Activated CD4-positive, alpha-beta T cell treated with anti-CD3 and anti-CD28 coated beads for 4 hours (primary cell): ENCODE measurements at regions not wholly inside any gene's neighbourhood (a gene's known extent, or its start where the extent isn't known, plus 50 kb on each side); places are given as distances from the start of the nearest gene placed in this dataset.

Experiments
- DNase-seq, 2 donors: peaks; one replicate each; pipeline ENCODE4 v3.0.0-alpha.2; 2020

DNA sequence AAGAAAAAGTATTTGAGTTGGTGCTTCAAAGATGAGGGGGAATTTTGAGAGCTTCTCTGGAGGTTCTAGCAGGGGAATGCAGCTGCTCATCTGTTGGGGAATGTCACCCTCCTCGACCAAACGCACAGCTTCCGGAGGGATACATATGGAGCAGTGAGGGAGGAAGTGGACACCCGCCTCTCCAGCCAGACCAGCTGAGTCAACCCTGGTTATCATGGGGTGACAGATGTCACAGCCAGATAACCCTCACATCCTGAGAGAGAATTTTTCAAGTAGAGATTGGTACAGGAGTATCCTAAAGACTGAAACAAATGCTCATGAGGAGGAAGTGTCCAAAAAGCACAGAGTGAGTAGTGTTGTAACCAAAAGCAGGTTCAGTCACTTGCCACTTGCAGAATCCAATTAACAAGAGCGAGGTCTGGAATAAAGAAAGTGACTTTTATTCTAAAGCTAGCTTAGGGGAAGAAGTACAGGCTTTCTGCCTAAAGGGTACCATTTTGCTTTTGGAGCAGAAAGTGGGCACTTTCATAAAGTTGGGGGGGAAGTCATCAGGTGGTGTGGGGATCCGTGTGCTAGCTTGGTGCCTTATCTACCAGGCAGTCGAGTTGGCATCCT, 395.2 kb downstream of the RAD51AP2 start:
- DNase-seq: no peak

DNA sequence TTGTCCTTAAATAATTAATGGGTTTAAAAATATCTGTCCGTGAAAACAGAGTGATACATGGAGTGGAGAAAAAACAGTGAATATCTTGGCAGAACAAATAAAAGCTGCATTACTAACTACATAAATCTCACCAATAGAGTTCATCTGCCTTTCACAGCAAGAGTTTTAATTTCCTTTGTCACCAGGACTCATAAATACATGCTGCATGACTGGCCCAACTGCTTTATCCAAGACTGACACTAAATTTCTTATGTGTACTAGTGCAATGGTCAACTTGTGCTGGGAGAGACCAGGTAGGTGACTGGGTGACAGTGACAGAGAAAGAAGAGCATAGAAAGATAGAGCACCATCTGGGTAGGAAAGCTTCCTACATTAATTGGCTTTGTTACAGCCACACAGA, 402.8 kb downstream of the RAD51AP2 start:
- no peak for DNase-seq

DNA sequence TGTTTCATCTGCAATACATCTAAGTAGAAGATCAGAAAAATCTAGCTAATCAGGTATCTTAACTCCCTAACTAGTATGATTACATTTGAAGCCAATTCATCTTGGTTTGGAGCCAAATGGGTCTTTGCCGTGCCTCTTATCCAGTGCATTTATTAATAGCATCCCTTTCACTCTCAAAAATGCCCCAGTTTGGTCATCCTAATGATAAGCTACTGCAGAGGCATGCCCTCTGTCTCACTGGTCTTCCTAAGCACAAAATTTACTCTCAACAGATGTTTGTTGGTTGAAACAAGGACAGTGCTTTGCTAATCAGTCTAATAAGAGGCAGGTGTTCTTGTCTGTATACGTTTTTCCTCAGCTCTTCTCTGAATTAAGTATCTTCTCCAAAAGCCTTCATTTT, 403.2 kb downstream of the RAD51AP2 start:
- no peak for DNase-seq

DNA sequence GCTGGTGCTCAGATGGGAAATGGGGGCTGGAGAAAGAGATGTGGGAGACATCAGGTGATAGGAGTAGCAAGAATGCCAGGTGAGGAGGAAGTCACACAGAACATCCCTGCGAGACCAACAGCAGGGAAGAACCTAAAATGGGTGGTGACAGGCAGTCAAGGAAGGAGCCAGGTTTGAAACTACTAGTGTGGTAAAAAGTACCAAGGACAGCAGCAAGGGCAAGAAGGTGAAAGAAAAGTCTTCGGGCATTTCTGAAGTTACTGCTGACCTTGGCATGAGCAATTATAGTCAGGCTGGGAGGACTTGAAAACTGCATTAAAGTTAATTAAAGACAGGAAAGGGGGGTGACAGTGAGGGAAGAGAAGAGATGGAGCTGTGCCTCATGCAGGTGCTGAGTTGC, 410.4 kb downstream of the RAD51AP2 start:
- no peak for DNase-seq

DNA sequence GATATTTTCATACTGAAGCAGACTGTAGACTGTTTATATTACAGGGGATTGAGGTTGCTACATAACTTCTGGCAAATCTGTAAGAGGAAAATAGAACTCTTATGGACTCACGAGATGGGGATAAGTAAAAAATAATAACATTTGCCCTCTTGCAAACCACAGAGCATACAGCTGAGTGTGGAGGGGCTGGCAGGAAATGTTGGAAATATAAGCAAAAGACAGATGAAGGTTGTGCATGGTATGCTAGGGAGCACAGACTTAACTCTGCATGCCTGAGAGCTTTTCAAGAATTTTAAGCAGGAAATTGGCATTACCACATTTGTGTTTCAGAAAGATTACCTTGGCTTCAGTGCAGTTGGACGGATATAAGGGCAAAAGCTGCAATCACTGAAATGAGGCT, 411.1 kb downstream of the RAD51AP2 start:
- DNase-seq: no peak

DNA sequence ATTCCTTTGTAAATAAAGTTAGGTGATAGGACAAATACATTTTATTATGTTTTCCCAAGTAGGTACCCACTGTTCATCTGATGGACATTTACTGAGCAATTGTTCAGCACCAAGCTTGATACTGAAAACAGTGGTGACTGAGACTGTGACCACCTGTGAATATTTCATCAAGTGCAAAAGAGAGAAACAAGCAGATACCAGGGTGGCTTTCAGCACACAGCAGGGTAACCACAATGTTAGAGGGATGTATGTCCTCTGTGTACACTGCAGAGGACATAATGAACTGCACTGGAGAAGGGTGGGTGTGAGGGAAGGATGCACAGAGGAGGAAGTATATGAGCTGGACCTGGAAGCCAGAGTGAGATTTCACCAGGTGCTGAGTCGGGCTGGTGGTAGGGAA, 411.8 kb downstream of the RAD51AP2 start:
- no peak for DNase-seq

DNA sequence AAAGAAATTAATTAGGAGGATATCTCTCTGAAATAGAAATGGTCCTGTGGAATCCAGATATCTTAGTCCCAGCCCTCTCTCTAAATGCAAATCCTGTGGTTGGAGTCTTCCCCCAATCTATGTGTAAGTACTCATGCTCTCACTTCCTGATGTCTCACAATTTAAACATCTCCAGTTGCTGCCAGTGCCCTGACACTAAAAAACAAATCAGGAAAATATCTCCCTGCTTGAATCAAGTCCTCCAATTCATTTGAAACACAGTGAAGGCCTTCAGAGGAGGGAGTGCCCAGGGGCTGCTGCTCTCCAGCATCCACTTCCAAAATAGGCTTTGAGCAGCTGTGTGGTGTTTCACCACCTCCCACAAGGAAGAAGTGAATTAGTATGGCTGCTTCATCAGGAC, 413.8 kb downstream of the RAD51AP2 start:
- no peak for DNase-seq

DNA sequence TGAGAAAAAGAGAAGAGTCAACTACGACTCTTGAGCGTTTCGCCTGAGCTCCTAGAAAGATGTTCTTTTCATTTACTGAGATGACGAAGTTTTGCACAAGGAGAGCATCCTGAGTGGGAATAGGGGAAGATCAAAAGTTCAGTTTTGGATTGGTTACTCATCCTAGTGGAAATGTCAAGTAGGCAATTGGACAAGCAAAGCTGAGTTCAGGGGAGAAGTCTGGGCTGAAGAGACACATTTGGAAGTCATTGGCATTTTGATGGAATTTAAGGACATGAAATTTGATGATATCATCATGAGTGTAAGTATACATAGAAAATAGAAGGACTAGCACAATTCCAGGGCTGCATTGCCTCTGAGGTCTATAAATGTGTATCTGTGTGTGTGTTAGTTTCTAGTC, 416.6 kb downstream of the RAD51AP2 start:
- DNase-seq: no peak

DNA sequence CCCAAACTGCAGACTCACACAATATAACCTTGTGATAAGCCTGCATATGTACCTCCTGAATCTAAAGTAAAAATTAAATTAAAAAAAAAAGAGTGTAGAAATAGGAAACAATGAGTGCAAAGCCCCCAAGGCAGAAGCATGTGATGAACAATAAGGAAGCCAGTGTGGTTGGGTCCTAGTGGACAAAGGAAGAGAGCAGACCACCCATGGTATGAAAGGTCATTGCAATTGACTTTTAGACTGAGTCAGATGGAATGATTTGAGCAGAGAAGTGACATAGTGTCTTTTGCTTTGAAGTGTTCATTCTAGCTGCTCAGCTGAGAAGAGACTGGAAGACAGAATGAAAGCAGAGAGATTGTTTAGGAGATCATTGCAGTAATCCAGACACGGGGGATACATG, 417.1 kb downstream of the RAD51AP2 start:
- no peak for DNase-seq

DNA sequence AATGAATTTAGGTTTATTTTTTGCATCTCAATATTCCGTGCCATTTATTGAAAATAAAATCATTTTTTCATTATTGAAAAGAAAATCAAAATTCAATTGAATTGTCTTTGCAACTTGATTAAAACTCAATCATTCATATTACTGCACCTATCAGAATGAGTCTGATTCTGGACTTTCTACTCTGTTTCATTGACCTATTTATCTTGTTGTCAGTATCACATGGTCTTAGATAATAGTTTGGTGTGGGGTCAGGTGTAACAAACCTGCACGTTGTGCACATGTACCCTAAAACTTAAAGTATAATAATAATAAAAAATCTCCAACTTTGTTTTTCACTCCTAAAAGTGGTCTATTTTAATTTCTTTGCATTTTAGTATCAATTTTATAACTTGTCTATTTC, 422.9 kb downstream of the RAD51AP2 start:
- DNase-seq: no peak

DNA sequence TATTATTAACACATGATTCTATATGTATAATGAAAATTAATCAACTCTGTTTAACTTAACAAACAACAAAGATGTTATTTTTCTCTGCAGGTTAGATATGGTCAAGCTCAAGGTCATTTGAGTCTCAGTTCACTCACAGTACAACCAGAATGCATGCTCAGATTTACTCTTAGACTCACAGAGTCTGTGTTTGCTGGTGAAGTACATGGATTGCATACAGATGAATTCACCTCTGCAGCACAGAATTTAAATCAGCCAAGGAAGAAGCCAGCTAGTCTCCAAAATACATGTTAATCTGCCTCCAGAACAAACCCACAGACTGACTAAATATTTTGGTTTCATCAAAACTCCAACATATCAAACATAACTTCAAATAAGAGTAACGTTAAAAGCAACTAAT, 424.5 kb downstream of the RAD51AP2 start:
- no peak for DNase-seq

DNA sequence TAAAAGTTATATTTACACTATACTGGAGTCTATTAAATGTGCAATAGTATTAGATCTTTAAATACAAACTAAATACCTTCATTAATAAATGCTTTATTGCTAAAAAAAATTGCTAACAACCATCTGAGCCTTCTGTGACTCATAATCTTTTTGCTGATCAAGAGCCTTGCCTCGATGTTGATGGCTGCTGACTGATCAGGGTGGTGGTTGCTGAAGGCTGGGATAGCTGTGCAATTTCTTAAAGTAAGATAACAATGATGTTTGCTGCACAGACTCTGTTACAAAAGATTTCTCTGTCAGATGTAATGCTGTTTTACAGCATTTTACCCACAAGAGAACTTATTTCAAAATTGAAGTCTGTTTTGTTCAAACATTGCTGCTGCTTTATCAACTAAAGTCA, 421.4 kb upstream of the CYRIA start:
- DNase-seq: no peak

DNA sequence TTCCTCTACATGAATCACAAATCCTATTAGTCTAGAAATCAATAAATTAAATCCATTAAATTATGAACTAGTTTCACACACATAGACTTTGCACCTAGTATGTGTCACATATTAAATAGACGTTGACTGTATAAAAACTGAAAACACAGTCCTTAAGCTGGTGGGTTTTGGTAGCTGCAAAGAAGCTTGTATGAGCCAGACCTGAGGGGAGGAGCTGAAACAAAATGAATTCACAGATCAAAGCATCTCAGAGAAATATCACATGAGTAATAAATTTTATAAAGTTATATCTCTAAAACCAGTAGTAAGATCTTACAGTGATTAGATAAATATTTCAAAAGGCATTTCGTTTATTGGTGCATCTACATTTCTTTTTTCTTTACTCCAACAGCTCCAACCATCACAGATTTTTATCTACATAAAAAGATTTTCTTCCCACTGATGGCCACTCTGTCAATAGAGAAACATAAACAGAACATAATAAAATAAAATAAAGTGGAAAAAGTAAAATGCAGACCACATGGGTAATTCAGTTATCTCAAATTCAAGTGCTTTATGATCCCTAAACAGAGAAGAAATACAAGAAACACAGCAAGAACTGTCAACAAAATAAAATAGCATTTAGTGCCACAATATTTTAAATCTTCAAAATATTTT, 420.0 kb upstream of the CYRIA start:
- DNase-seq: no peak

DNA sequence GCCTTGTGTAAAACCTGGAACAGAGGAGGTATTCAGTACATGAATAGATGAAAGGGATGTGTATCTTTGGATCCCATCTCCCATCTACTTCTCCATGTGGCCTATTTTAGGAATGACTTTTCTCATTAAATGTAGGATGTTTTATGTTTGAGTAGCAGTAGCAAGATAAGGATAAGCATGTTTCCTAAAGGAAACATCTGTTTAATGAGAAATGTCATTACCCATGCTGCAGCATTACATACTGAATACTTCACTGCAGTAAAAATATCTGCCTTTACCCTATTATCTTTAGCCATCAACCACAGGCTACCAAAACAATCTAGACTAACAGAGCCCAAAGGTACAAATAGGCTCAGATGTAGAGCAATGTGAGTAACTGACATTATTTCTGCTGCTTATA, 419.2 kb upstream of the CYRIA start:
- no peak for DNase-seq

DNA sequence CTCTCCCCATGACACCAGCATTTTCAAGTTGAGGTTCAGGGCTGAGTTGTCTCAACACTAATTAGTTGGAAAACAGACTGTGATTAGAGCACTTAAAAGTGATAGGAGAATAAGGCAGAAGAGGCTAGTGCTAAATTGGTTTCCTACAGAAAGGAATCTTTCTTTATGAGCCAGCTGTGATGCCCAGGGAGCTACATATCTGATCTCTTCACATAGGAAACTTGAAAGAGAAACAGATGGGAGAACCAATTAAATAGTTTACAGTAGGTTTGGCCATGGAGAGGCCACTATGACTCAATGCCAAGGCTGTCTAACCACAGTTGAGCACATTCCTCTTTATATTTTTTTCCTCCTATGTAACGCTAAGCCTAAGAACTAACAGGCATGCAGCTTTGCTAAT, 418.3 kb upstream of the CYRIA start:
- DNase-seq: no peak

DNA sequence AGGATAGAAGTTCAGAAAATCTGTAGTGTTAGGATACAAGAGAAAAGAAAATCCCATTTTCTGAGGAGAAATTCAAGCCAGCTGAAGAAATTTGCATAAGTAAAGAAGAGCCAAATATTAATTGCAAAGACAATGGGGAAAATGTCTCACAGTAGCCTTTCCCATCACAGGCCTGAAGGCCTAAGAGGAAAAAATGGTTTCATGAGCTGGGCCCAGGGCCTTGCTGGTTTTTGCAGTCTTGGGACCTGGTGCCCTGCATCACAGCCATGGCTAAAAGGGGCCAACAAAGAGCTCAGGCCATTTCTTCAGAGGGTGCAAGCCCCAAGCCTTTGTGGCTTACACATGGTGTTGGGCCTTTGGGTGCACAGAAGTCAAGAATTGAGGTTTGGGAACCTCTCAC, 413.6 kb upstream of the CYRIA start:
- no peak for DNase-seq

DNA sequence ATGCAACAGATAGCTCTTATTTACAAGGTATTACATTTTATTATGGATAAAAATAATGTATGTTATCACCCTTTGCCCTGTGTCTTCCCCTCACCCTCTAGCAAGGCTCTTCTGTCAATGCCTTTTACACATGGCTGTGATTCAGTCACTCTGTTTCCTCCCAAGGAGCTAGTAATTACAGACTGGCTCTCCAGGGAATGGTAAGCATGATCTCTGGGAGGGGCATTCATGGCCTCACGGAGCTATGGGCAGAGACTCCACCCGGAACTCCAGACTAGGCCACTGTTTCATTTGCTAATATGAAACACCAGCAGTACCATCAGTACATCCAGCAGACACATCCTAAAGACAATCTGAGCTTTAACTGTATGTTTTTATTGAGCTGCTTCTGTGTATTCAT, 410.9 kb upstream of the CYRIA start:
- no peak for DNase-seq

DNA sequence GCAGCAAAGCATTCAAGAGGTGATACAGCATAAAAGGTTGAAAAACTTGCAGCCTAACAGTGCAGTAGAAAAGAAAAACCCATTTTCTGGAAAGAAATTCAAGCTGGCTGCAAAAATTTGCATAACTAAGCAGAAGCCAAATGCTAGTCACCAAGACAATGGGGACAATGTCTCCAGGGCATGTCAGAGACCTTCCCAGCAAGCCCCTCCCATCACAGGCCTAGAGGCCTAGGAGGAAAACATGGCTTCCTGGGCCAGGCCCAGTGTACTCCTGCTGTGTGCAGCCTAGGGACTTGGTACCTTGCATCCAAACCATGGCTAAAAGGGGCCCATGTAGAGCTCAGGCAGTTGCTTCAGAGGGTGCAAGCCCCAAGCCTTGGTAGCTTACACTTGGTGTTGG, 405.1 kb upstream of the CYRIA start:
- no peak for DNase-seq

DNA sequence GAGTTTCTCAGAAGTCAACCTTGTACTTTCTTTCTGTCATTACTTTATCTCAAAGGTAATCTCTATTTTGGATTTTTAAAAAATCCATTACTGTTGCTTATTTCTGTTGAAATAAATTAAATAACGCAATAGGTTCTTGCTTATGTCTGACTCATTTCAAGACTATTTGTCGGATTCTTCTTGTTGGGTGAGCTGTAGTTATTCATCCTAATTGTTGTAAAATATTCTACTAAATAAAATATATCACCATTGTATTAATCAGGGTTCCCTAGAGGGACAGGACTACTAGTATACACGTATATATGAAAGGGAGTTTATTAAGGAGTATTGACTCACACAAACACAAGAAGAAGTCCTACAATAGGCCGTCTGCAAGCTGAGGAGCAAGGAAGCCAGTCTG, 403.9 kb upstream of the CYRIA start:
- DNase-seq: no peak

DNA sequence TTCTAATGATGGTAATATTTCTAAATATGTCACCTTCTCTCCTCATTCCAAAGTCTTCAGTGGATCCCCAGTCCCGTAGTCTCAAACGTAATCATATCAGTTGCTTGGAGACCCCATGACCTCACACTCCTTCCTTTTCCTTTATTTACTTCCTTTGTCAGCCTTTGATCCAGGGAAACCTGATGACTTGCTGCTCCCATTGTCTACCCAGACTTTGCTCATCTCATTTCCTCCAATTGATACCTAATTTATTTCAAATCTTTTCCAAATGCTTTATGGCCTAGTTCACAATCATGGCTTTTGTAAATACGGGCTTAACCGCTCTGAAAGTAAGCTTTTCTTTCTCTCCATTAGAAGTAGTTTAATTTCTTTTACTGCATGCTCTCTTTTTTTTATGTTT, 402.4 kb upstream of the CYRIA start:
- DNase-seq: no peak

DNA sequence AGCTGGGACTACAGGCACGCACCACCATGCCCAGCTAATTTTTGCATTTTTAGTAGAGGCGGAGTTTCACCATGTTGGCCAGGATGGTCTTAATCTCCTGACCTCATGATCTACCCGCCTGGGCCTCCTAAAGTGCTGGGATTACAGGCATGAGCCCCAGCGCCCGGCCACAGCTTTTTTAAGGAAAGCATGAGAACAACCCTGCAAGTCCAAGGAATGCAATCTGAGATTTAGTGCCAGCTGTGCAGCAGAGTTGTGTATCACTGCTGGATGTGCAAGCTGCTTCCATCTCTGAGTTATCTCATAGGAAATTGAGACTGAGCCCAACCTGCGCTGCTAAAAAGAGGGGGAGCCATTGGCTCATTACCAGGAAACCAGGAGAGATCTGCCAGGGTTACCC, 399.9 kb upstream of the CYRIA start:
- DNase-seq: no peak

DNA sequence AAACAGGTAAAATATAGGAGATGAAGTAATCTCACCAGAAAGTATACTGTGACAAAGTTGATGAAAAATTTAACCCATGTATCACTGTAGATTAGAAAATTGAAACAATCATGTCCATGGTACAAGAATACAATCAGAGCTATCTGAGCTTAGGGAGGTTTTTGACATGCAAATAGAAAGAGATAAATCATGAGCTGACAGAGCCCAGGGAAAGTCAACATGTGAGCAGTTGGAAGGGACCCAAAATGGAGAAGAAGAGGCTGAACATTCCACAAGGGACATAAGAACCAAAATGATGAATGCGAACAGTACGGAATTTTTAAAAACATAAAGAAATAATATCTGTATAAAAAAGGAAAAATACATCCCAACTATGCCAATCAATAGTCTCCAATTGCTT, 395.4 kb upstream of the CYRIA start:
- DNase-seq: no peak

DNA sequence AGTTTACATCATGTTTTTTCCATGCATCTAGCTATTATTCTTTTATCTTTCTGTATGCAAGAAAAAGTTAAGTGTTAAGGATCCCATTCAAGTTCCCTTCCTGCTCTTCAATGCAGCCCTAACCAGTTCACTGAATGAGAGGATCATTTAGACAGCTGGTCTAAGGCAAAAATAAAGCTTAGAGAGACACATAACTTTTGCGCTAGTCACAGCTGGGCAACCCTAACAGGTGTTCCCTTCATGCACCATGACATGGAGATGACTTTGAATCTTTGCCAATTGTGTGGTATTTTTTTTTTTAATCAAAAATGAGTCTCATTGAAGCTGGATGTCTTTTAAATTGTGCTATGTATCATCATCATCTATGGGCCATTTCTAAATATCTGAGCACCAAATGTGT, 393.8 kb upstream of the CYRIA start:
- DNase-seq: no peak

DNA sequence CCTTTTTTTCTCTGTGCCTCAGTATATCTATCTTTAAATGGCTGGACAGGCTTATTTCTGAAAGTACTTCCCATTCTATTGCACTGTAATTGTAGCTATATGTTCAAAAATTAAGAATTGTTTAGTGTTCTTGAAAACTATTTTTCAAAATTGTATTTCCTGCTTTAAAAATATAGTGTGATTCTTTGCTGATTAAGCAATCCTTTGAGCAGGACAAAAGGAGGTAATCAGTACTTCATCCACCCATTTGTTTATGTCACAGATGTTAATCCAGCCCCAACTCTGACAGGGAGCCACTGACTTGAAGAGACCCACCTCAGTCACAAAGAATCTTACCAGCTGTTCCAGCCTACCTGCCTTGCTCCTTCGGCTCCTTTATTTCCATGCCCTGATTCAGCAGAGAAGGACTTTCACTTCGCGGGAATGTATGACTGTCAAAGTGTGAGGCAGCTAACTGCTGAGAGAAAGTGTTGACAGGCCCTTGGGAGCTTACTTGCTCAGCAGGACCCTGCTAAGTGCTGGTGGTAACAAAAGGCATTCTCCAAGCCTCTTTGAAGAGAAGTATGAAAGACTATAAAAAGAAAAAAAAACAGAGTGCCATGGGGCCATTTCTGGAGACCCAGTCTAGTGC, 393.3 kb upstream of the CYRIA start:
- DNase-seq: no peak
